Activated CD4-positive, alpha-beta memory T cell treated with anti-CD3 and anti-CD28 coated beads, Interleukin-2, amount 10 ng/mL, durations not matched to agents 7 days and 5 days (primary cell): ENCODE measurements at regions not wholly inside any gene's neighbourhood (a gene's known extent, or its start where the extent isn't known, plus 50 kb on each side); places are given as distances from the start of the nearest gene placed in this dataset.

ENCODE experiments used
- CTCF ChIA-PET: fragments of 350-600 bp; sonication (Branson Sonifier 250); formaldehyde crosslinking; loops from one replicate; lab custom pipeline; 2021; ENCODE audit warnings: antibody characterized with exemption, inconsistent platforms; lab: Charles Lee
- POLR2A ChIA-PET: fragments of 350-600 bp; sonication (Branson Sonifier 250); formaldehyde crosslinking; loops from one replicate; lab custom pipeline; 2021; ENCODE audit warnings: antibody characterized with exemption; lab: Charles Lee
- DNase-seq: peaks from one replicate; pipeline ENCODE4 v3.0.0-alpha.2; 2020
- H3K27ac Mint-ChIP-seq: one replicate; pipeline ENCODE4 v1.8.0; 2021; ENCODE audit warnings: mild to moderate bottlenecking, mixed read lengths
- H3K27me3 Mint-ChIP-seq: one replicate; pipeline ENCODE4 v1.8.0; 2021; ENCODE audit warnings: mixed read lengths
- H3K36me3 Mint-ChIP-seq: one replicate; pipeline ENCODE4 v1.8.0; 2021; ENCODE audit warnings: low read depth, mixed read lengths
- H3K4me1 Mint-ChIP-seq: one replicate; pipeline ENCODE4 v1.8.0; 2021; ENCODE audit warnings: mixed read lengths
- H3K4me3 Mint-ChIP-seq: one replicate; pipeline ENCODE4 v1.8.0; 2021; ENCODE audit warnings: mild to moderate bottlenecking, mixed read lengths
- H3K9me3 Mint-ChIP-seq: one replicate; pipeline ENCODE4 v1.8.0; 2021; ENCODE audit warnings: mixed read lengths

DNA sequence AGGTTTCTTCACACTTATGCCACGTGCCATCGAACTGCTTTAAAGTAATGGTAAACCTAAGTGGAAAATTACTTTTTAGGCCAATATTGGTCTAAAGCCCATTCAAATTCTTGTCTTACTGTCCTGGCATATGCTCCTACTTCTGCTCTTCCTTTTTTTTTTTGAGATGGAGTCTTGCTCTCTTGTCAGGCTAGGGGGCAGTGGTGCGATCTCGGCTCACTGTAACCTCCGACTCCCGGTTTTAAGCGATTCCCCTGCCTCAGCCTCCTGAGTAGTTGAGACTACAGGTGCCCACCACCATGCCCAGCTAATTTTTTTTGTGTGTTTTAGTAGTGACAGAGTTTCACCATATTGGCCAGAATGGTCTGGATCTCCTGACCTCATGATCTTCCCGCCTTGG, 129.0 kb upstream of the TECRL start:
- Mint-ChIP-seq H3K36me3 (no peaks in the 10 kb centered on the region), H3K27me3 (no peaks in the 10 kb centered on the region), H3K4me1 (no peaks in the 10 kb centered on the region), H3K9me3 (no peaks in the 10 kb centered on the region), H3K4me3 (no peak overlapping the region), H3K27ac (no peak overlapping the region)
- ChIA-PET POLR2A (interaction anchor here (0.6 kb wide), 1 partner anchor 24 kb away, joined by 5 read pairs; no protein-coding TSS in a partner anchor), CTCF (interaction anchor here (1.4 to 1.6 kb wide), 3 partner anchors 11 to 382 kb away, joined by 3 to 8 read pairs (median 7); no protein-coding TSS in a partner anchor)
- DNase-seq, result no peak

DNA sequence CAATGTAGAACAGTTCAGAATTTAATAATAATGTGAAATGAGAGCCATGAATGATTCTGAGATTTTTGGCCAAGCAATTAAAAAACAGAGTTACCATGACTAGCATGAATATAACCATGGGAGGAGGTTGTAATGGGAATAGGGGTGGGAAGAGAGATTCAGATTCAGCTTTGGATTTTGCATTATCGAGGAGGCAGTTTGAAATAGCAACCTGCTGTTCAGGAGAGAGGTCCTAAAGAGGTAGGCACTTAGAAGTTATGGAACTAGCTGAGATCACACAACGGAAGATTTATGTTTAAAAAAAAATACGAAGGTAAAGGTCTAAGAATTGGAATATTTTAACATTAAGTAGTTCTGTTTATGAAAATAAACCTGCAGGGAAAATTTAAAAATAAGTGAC, 124.4 kb upstream of the TECRL start:
- CTCF ChIA-PET, result no interaction called here
- H3K4me1 Mint-ChIP-seq, result no peaks in the 10 kb centered on the region

DNA sequence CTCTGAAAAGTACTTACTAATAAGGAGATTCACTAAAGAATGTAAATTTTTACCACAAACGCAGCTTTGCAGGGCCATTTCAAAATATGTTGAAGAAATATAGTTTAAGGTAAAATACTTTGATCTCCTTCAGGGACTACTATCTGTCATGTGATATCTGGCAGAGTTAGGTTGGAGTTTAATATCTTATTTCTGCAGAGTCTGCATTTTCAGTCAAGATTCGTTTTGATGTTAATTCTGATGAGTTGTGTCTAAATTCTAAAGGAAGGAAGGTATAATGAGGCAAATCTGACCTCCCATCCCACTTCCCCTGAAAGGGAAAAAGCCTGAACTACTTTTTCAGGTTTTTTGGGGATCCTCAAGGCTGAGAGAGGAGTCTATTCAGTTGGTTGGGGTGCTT, 123.9 kb upstream of the TECRL start:
- POLR2A ChIA-PET, result no interaction called here
- CTCF ChIA-PET, result no interaction called here
- Mint-ChIP-seq H3K9me3 (no peaks in the 10 kb centered on the region), H3K27me3 (no peaks in the 10 kb centered on the region), H3K27ac (no peak overlapping the region), H3K4me3 (no peak overlapping the region), H3K36me3 (no peaks in the 10 kb centered on the region), H3K4me1 (no peaks in the 10 kb centered on the region)
- DNase-seq, result no peak

More for the DNA sequence above, 124.4 kb upstream of the TECRL start:
- Mint-ChIP-seq H3K4me3 (no peak overlapping the region), H3K9me3 (no peaks in the 10 kb centered on the region), H3K27me3 (no peaks in the 10 kb centered on the region), H3K27ac (no peak overlapping the region), H3K36me3 (no peaks in the 10 kb centered on the region)
- no peak for DNase-seq
- POLR2A ChIA-PET, result no interaction called here

DNA sequence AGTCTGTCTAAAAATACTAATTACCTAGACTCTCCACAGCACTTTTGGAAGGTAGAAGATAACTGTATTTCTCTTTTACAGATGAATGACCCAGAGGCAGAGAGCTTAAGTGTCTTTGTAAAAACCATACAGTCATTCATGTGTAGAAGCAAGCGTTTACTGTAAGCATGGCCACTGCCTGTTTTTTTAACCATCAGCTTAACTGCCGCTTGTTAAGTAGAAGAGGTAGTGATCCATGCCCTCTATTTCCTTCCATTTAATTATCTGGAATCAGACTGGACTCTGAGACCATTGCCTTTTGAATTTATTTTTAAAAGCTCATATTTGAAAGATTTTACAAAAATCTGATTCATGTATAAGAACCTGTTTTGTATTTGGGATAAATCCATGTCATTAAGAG, 111.2 kb upstream of the TECRL start:
- no peaks in the 10 kb centered on the region for H3K4me1 Mint-ChIP-seq
- H3K9me3 Mint-ChIP-seq, result peaks cover 2% of the 10 kb centered on the region
- no peaks in the 10 kb centered on the region for H3K36me3 Mint-ChIP-seq
- no peaks in the 10 kb centered on the region for H3K27me3 Mint-ChIP-seq
- no peak overlapping the region for H3K4me3 Mint-ChIP-seq
- ChIA-PET POLR2A (no interaction called here), CTCF (interaction anchor here (1.4 kb wide), 1 partner anchor 19 kb away, joined by 3 read pairs; no protein-coding TSS in a partner anchor)
- DNase-seq, result no peak
- H3K27ac Mint-ChIP-seq, result no peak overlapping the region

DNA sequence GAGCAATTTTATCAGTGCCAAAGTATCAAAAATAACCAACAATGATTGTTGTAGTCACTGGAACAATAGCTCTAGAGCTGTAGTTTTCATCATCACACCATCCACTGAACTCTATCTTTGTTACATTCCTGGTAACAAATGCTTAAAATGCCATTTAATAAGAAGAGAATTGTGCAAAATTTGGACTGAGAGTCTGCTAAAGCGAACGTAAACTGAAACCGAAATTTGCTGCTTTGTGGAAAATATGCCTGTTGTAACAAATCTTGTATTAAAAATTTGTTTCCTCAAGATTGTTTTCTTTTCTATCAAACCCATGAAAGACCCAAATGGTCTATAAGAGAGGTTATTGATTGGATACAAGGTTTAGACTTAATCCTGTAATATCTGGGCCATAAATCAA, 109.3 kb upstream of the TECRL start:
- CTCF ChIA-PET, result no interaction called here

DNA sequence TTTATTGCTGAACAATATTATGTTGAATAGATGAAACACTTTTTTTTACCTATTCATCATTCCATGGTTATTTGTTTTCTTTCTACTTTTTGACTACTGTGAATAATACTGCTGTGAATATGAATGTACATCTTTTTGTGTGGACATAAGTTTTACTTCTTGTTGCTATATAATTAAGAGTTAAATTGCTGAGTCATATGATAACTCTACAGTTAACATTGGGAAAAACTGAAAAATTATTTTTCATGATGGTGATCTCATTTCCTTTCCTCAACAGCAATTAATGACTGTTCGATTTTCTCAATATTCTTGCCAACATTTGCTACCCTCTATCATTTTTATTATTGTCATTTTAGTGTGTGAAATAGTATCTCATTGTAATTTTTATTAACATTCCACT, 106.9 kb upstream of the TECRL start:
- DNase-seq, result no peak
- CTCF ChIA-PET, result no interaction called here
- Mint-ChIP-seq H3K27ac (no peak overlapping the region), H3K36me3 (no peaks in the 10 kb centered on the region), H3K4me1 (no peaks in the 10 kb centered on the region), H3K4me3 (no peak overlapping the region), H3K27me3 (no peaks in the 10 kb centered on the region), H3K9me3 (peaks cover 2% of the 10 kb centered on the region)
- POLR2A ChIA-PET, result no interaction called here

More for the DNA sequence above, 109.3 kb upstream of the TECRL start:
- no peak overlapping the region for H3K4me3 Mint-ChIP-seq
- no peaks in the 10 kb centered on the region for H3K27me3 Mint-ChIP-seq
- H3K27ac Mint-ChIP-seq, result no peak overlapping the region
- POLR2A ChIA-PET, result no interaction called here
- H3K9me3 Mint-ChIP-seq, result peaks cover 2% of the 10 kb centered on the region
- no peaks in the 10 kb centered on the region for H3K4me1 Mint-ChIP-seq
- no peaks in the 10 kb centered on the region for H3K36me3 Mint-ChIP-seq
- no peak for DNase-seq

DNA sequence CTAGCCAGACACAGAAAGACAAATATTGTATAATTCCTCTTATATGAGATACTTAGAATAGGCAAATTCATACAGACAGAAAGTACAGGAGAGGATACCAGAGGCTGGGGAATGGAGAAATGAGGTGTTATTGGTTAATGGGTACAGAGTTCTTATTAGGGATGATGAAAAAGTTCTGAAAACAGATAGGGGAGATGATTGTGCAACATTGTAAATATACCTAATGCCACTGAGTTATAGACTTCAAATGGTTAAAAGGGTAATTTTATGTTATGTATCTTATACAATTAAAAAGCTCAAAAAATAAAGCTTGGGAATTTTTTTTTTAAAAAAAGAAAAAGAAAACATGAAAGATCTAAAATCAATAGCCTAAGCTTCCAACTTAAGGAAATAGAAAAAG, 98.8 kb upstream of the TECRL start:
- H3K4me3 Mint-ChIP-seq, result no peak overlapping the region
- DNase-seq, result no peak
- ChIA-PET CTCF (no interaction called here), POLR2A (no interaction called here)
- peaks cover 4% of the 10 kb centered on the region for H3K9me3 Mint-ChIP-seq
- no peak overlapping the region for H3K27ac Mint-ChIP-seq
- H3K4me1 Mint-ChIP-seq, result no peaks in the 10 kb centered on the region
- no peaks in the 10 kb centered on the region for H3K27me3 Mint-ChIP-seq
- H3K36me3 Mint-ChIP-seq, result no peaks in the 10 kb centered on the region

DNA sequence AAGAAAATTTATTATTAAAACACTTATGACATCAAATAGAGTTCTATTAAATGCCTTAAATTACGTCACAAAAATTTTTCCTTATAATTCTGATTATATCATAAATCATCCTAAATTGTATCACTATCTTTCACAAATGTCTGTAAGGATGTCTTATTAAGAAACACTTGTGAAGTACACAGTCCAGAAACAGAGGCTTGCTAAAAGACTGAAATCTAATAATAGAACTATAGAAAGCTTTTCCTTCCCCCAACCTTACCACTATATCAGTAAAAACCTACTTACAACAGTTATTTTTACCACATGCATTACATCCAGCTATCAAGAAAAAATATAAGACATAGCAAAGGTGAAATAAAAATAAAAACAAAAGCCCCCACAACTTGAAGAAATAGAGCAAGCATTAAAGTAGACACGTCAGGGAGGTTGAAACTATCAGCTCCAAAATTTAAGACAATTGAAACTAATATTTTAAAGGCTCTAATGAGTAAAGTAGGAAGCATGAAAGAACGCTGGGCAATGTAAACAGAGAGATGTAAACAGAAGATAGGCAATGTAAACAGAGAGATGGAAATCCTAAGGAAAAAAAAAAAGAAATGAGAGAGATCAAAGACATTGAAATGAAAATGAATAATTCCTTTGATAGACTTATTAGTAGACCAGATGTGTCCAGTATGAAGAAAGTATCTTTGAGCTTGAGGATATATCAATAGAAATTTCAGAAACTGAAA, 94.9 kb upstream of the TECRL start:
- H3K36me3 Mint-ChIP-seq, result no peaks in the 10 kb centered on the region
- no peak for DNase-seq
- H3K27ac Mint-ChIP-seq, result no peak overlapping the region
- no peaks in the 10 kb centered on the region for H3K27me3 Mint-ChIP-seq
- H3K4me3 Mint-ChIP-seq, result no peak overlapping the region
- H3K9me3 Mint-ChIP-seq, result peaks cover 4% of the 10 kb centered on the region
- no peaks in the 10 kb centered on the region for H3K4me1 Mint-ChIP-seq
- POLR2A ChIA-PET, result no interaction called here
- CTCF ChIA-PET, result no interaction called here

DNA sequence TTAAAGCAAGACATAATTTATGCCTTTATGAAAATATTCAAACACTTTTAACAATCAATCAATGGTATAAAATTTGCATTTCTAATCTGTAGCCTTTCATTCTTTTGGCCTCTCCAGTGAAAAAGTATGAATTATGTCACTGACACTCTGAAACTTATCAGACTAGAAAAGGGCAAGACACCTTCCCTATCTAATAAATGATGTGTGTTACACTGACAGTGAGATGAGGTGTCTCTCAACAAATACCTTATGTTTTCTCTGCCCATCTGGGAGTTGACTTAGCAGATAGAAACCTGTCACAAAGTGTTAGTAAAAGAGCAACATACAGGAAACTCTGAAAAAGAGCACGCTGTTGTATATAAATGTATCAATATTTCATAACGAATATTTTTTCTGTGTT, 94.2 kb upstream of the TECRL start:
- POLR2A ChIA-PET, result no interaction called here
- peaks cover 4% of the 10 kb centered on the region for H3K9me3 Mint-ChIP-seq
- CTCF ChIA-PET, result no interaction called here
- no peaks in the 10 kb centered on the region for H3K36me3 Mint-ChIP-seq
- no peaks in the 10 kb centered on the region for H3K27me3 Mint-ChIP-seq
- no peak for DNase-seq
- H3K4me1 Mint-ChIP-seq, result no peaks in the 10 kb centered on the region
- H3K4me3 Mint-ChIP-seq, result no peak overlapping the region
- H3K27ac Mint-ChIP-seq, result no peak overlapping the region

DNA sequence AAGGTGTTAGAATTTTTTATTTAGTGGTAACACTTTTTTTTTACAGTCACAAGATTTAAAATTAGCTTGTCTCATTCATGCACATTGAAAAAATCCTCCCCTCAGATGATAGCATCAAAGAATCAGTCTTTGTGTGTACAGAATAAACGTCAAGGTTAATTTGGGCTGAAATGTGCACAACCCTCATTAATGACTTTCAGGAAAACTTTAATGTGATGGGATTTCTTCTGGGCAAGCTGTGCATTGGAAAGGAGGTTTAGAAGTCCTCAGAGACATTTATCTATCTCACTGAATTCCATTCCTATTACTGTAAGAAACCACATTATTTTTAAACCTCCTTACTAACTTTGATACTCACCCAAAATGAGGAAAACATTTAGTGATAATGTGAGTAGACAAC, 88.2 kb upstream of the TECRL start:
- no peak overlapping the region for H3K27ac Mint-ChIP-seq
- DNase-seq, result no peak
- CTCF ChIA-PET, result no interaction called here
- POLR2A ChIA-PET, result no interaction called here
- no peaks in the 10 kb centered on the region for H3K9me3 Mint-ChIP-seq
- no peaks in the 10 kb centered on the region for H3K36me3 Mint-ChIP-seq
- H3K4me1 Mint-ChIP-seq, result no peaks in the 10 kb centered on the region
- H3K4me3 Mint-ChIP-seq, result no peak overlapping the region
- no peaks in the 10 kb centered on the region for H3K27me3 Mint-ChIP-seq

DNA sequence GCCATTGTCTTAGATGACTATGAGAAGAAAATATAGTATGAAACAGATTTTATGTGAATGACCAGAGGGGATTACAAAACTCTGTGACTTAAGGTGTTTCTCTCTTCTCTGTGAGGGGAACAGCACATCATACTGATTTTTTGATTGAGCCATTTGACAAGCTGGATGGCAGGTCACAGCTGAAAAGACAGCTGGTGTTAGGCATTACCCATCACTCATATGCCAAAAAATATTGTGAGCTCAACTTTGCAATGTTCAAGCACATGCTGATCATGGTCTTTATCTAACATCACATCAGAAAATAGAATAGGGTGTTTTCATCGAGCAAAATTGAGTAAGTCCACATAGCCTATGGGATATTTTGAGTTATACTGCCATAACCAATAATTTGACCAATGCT, 86.7 kb upstream of the TECRL start:
- Mint-ChIP-seq H3K4me3 (no peak overlapping the region), H3K36me3 (no peaks in the 10 kb centered on the region), H3K4me1 (no peaks in the 10 kb centered on the region), H3K9me3 (peaks cover 2% of the 10 kb centered on the region), H3K27ac (no peak overlapping the region), H3K27me3 (no peaks in the 10 kb centered on the region)
- no peak for DNase-seq
- ChIA-PET POLR2A (no interaction called here), CTCF (no interaction called here)

DNA sequence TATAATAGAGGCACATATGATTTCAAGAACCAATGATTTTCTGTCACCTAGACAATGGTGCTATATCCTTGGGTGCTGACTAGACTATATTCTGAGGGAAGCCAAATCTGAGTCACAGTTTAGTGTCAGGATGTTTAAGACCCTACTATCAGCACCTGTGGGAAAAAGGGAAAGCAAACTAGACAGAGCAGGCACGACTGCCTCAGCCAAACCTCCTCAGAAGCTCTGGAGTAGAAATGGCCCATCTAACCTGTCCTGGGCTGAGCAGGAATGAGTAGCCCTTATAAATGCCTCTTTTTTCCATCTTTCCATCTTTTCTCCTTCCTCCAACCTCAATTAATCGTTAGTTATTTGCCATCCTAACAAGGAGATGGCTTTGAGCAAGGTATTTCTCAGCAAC, 80.4 kb upstream of the TECRL start:
- no peak overlapping the region for H3K4me3 Mint-ChIP-seq
- ChIA-PET CTCF (no interaction called here), POLR2A (no interaction called here)
- DNase-seq, result no peak
- no peaks in the 10 kb centered on the region for H3K4me1 Mint-ChIP-seq
- no peaks in the 10 kb centered on the region for H3K27me3 Mint-ChIP-seq
- peaks cover 6% of the 10 kb centered on the region for H3K9me3 Mint-ChIP-seq
- no peak overlapping the region for H3K27ac Mint-ChIP-seq
- H3K36me3 Mint-ChIP-seq, result no peaks in the 10 kb centered on the region

DNA sequence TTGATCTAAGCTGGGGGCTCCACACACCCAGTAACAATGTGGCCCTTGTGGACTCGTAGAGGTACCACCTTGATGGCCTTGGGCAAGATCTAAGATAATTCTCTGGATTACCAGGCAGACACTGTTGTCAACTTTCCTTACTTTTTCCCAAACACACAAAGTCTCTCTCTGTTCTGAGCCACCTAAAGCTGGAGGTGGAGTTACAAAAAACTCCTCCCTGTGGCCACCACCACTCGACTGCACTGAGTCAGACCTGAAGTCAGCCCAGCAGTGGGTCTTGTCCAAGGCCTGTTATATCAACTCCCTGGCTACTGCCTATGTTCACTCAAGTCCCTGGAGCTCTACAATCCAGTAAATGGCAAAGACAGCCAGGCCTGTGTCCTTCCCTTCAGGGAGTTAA, 70.1 kb upstream of the TECRL start:
- Mint-ChIP-seq H3K4me1 (no peaks in the 10 kb centered on the region), H3K27ac (no peak overlapping the region), H3K9me3 (peaks cover 11% of the 10 kb centered on the region), H3K27me3 (no peaks in the 10 kb centered on the region), H3K4me3 (no peak overlapping the region), H3K36me3 (no peaks in the 10 kb centered on the region)
- POLR2A ChIA-PET, result no interaction called here
- no peak for DNase-seq
- CTCF ChIA-PET, result no interaction called here

DNA sequence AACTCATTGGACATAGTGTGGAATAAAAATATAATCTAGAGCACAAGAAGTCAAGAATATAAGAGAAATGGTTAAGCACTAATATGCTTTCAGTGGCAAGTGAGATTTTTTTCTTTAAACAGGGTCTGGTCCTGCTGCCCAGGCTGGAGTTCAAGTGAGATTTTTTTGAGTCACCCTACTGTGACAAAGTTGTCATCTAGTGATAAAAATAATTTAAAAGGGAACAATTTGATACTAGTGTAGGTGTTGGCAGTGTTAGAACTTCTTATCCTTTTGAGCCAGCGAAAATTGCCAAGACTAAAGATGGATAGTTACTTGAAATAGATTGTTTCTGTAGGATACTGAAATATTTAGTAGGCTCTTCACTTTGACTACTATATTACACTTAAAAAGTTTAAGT, 67.9 kb upstream of the TECRL start:
- Mint-ChIP-seq H3K27ac (no peak overlapping the region), H3K36me3 (no peaks in the 10 kb centered on the region), H3K27me3 (no peaks in the 10 kb centered on the region), H3K9me3 (peaks cover 7% of the 10 kb centered on the region), H3K4me1 (no peaks in the 10 kb centered on the region), H3K4me3 (no peak overlapping the region)
- ChIA-PET CTCF (no interaction called here), POLR2A (no interaction called here)
- DNase-seq, result no peak
